Right renal pelvis (tissue), 4 donors: ENCODE measurements at regions not wholly inside any gene's neighbourhood (a gene's known extent, or its start where the extent isn't known, plus 50 kb on each side); places are given as distances from the start of the nearest gene placed in this dataset.

Source experiments
- DNase-seq, 4 donors: peaks; one replicate each; pipeline ENCODE4 v3.0.0-alpha.2; 2013; ENCODE audit warnings: low read depth in 4 of 4, low spot score in 3 of 4, missing footprints in 1 of 4

DNA sequence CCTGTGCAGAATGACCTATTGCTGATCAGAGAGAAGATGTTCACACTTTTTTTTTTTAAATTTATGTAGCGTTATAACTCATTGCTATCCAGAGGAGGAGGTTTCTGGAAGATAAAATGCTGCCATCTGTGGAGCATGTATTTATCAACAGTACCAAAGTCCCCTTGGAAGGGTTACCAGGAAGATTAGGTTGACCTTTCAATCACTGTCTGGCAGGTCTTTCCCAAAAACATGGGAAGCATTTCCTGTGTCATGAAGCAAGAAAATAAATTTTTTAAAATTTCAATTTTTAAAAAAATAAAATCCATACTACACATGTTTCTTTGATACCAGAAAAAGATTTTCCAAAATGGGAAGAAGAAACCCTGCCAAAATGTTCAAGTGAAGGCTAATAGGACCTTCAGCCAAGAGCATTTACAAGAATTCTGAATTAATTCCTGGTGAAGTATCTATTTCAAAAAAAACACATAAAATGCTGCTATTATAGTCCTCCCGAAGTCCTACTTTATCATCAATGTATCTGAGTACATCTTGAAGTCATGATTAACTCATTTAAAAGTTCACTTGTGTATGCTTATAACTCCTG, 143.9 kb upstream of the RND3 start:
- no peak for DNase-seq

DNA sequence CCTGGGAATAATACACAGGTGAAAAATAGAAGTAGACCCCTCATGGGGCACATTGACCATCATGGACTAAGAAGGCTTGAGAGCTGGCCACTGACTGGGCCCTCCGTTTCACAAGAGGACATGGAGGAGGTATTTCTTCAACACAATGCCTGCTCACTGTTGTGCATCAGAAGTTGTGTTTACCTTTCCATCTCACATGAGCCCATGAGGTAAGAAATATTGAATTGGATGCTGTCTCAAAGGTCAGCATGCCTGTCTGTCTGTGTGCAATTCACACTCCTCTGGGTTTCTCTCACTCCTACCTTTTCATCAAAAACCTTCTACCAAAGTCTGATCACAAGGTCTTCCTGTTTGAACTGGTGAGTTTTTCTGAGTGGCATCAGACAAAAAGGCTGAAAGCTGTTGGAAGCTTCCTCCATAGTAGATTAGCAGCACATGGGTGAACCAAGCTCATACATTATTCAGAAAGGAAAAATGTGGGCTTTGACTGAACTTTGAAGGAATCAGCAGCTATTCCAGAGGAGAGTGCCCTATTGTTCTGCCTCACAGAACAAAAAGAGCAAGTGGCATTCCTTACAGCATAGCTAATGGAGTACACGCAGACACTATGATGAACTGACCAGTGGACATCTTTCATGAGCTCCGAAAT, 143.2 kb upstream of the RND3 start:
- no peak for DNase-seq

DNA sequence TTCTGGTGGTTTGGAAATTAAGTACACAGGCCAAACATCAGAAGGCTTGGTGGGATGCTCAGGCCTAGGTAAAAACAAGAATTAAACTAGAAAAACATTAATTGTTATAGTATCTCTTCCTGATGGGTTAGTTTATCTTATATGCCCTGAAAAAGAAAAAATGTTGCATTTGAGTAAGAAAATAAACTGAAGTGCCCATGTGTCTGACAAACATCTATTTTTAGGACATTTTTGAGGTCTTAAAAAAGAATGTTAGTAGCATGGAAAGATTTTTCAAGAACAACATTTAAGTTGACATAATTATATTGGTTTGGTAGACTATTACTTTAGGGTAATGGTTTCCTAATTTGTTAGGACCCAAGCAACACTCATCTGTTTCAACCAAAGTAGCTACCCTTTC, 140.1 kb upstream of the RND3 start:
- DNase-seq: no peak

DNA sequence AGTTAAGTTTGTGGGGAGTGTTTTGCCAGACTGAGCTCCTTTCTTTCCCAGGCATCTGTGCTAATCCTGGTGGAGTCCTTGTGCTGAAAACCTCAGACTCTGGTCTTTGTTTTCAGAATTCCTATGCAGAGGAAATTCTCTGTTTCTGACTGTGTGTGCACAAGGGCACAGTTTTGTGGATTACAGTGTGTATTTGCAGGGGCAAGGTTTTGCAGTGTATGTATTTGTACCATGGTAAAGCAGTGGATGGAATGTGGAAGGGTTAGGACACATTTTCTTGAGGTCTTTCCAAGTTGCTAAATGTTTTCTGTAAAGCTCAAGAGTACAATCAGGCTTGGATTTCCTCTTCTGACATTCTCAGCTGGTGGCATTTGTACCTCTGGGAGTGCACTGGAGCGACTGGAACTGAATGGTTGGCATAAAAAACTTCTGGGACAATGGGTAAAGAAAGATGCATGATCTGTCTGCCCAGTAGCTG, 139.5 kb upstream of the RND3 start:
- DNase-seq: no peak

DNA sequence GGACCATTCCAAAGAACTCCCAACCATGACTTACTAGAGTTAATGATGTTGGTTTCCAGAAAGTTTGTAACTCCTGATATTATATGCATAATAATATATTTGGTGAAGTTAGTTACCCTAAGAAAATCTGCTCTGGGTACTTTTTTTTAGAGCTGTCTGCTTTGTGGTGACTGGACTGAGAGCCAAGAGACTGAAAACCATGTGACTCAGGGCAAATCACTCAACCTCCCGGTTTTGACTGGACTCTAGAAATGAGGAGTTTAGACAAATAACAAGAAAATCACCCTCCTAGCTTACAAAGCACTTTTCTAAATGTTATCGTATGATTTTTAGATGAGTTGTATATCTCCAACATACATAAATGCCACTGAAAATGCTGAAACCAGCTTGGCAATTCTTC, 138.3 kb upstream of the RND3 start:
- no peak for DNase-seq

DNA sequence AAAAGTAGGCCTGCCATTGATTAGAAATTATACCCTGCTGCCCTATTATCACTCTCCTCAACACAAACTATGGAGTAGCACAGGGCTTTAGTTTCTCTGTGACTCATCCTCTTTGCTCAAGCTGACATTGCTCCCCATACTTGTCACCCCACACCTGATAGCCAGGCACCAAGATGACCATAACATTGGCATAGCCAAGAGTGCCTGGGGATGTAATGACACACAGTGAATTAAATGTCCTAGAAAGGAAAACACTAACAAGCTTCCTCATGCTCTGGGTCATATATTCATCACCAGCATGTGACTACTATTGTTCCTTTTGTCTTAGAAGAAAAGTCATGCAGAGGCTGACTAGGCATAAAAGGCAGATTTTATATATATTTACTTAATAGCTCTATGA, 137.8 kb upstream of the RND3 start:
- no peak for DNase-seq

DNA sequence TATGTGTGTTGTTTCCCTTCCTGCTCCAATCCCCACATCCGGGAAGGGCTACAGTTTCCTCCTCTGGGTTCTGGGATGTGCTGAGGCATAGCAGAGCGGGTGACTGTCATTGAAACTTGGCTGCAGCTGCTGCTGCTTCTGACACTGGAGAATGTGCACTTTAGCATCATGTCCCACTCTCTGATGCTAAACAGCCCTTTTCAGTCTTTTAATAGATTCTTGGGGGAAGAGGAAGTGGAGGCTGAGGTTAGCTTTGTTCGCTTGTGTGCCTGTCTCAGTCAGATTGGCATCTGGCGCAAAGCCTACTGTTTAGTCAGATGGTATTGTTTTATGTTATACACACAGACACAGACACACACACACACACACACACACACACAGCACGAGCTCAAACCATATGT, 136.5 kb upstream of the RND3 start:
- DNase-seq: no peak

DNA sequence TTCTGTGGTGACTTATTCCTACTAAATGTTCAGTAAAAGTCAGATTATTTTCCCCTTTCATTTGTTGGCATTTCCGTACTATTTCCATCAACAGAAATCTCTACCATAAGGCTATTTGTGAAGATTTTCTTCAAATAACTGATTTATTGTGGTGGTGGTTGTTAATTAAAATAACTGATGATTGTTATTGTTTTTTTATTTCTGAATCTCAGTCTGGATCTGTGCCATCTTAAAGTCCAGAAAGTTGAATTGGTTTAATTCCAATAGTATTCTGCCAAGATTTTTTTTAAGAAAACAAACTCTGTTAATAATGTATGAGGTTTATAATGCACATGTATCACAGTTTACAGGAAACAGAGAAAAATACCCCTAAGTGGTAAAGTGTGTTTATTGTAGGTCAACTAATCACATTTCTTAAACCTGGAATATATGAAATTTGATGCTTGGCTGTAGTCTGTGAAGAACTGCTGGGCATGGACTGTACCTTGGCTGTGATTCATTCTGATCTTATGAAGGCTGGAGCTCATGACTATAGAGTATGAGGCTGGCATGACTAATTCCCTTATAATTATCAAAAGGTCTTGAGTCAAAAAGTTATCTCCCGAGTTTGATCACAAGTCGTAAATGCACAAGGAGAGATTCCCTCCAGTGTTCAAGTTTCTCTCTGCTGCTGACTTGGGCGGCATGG, 134.2 kb upstream of the RND3 start:
- DNase-seq: no peak

DNA sequence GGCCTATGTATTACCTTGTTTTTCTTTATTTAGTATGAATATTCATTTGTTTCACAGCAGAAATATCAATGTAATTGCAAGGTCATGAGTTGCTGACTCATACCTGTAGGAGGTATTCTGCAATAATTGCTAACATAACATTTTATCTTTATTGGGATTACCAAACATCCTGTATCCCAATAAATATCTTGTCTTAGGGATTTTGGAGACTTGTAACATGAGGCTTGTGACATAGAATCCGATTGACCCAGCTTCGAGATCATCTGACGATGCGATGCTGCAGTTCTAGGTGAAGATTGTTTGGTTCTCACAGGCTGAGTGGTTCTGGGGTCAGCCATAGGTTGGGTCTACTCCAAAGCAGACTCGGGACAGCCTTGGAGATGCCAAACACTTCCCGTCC, 133.4 kb upstream of the RND3 start:
- no peak for DNase-seq

DNA sequence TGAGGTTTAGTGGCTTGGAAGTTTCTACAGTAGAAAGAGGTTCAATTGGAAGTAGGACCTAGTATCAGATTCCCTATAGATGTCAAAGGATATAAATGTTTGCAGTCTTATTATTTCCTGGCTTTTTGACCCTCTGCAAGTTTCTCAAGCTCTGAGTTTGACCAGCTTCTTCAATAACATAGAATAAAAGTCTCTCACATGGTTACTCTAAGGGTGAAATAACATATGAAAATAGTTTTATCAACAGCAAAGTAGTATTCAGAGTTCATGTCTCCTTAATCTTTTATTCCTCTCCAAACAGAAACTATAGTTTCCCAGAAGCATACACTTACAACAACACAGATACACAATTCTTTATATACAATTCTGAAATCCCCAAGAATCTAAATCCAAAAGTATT, 132.9 kb upstream of the RND3 start:
- DNase-seq: no peak

DNA sequence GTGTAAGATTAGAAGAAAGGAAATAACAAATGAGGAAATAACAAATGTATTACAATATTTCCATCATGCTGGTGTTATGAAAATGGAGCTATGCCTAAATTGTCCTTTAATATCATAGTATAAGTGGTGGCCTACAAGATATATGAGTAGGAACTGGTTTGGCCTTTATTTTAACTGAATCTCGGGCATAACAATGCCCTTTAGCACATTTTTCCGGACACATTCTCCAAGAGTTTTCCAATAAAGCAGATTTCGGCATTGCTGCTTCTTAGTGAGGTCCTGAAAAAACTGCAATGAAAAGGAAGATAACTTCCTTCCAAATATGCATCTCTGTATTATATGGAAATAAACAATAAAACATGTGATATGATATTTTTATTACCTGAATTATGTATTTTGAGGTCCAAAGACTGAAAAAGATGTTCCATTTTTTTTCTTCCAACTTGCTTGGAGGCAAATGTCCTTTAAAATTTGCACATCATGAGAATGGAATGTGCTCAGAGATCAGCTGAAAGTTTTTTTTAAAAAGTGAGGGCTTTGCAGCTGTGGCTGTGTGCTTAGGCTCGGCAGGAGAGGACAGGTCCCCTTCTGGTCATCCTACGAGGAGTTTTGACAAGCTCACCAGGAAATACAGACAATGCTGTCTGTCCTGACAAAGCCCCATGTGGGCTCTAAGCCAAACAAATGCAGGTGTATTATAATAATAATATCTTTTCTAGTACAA, 132.3 kb upstream of the RND3 start:
- no peak for DNase-seq

DNA sequence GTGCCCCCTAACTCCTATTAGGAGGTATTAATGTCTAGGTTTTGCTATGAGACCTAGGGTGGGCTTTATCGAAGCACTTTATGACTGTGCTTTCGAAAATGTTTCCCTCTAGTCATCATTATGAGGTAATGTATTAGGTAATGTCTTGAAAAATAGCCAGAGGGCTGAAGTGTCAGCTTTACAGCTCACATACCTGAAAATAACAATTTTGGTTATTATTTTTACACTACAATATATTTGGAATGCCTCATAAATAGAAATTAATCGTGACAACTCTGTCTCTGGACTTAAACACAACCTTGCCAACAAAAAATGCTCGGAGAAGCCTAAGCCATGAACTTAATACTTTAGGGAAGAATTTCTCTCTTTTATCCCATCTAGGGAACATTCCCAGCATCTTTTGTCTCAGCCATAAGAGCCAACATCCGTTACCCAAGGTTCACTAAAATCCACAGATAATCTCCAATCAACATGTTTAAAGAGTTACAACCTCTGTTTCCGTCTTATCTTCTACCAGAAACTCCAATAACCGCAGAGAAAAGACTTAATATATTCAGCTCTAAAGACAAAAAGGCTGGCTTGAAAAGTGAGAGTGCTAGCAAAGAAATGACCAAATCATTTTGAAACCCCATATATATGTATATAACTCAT, 130.9 kb upstream of the RND3 start:
- no peak for DNase-seq

DNA sequence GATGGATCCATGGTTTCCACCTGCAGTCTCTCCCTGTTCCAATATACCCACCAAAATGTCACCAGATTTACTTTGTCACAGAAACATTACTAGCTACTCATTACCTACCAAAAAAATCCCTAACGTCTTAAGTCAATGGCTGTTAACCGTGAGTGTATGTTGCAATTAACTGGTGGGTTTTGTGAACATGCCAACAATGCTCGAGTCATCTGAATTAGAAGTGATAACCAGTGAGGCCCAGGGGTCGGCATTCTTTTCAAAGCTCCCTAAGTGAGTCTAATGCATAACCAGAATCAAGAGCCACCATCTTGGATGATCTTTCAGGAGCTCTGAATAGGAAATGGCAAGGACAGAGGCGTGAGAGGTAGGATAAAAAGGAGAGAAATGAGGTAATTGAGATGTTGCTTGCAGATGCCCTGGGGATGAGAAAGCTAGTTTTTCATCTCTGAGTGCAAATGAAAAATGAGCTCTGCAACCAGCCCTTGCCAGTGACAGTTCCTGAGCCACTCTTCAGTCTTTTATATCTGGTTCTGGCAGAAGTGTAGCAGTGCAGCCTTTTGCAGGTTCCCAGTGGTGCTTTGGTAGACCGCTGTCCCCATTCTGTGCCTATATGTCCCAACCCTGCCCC, 130.0 kb upstream of the RND3 start:
- no peak for DNase-seq

DNA sequence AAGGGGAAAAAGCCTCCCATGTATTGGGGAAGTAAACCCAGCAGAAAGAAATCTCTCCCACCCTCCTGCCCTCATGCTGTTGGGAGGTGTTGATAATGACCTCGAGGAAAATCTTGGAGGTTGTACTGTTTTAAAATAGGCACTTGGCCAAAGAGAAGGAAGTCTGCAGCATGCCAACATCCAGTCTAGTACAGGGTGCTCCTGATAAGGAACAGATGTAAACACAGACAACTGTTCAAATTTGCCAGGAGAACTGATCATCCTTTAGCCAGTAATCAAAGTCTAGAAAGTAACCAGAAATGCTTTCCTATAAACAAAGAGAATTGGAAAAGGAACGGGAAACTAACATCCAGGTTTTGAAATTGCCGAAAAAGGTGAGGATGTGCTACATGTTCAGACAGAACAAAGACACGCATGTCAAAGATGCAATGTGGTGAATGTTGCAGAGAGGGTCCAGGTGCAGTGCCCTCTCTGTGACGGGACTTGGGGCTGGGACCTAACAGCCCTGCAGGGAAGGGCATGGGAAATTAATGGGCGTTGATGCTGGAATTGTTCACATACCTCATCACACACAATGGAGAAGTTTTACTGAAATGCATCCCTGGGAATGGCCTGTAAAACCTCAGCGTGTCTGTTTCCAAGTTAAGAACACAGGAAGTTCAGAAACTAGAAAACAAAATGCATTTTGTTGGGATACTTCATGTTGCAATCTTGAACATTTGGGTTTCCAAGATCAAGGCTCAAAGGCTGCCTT, 125.7 kb upstream of the RND3 start:
- DNase-seq: no peak

DNA sequence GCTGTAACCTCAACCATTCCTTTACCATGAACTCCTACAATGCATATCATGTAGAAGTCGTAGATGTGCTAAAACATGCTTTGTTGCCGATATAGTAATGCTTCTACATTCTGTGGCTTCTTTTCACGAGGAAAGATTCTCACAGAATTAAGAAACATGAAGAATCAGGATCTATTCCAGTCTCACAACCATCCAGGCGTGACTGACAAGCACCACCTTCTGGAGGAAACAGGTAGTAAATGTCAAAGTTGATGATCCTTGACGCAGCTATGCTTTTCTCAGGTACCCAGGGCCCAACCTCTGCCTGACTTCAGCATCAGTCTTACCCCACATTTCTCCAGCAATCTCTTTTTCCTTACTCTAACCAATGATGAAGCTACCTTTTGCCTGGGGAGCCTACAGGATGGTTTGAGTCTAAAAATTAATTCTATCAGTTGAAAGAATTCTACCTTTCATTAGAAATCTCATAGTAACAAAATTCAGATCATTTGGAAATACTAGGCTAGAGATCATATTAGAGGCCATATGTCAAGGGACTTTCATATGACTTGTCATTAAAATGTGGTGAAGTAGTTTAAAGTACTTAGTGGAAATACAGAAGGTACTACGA, 123.3 kb upstream of the RND3 start:
- no peak for DNase-seq

DNA sequence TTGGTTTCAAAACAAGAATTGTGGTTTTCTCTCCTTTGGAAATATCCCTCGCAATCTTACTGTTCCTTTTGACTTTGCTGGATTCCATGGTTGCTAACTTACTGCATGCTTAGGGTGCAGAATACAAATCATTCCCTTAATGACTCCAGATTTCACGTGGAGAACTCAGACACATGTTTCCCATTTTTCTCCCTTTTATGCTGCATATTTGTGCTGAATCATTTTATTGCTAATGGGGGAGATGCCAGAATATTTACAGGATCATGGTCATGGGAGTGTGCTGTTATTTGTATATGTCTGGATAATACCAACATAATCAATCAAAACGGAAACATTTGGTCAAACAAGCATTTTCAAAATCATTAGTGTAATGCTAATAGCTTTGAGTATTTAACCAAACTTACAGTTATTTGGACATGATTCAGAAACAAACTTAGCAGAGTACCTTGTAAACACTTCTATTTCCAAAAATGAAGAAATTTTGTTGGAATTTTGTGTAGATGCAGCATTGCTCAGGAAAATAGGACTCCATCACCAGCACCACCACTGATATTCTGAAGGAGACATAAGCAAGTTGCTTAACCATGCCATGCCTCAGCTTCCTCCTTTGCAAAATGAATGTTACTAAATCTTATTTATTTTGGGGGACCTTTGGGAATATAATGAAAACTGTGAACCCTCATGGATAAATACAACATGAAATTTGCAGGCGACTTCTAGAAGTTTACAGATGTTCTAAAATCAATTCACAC, 122.5 kb upstream of the RND3 start:
- no peak for DNase-seq

DNA sequence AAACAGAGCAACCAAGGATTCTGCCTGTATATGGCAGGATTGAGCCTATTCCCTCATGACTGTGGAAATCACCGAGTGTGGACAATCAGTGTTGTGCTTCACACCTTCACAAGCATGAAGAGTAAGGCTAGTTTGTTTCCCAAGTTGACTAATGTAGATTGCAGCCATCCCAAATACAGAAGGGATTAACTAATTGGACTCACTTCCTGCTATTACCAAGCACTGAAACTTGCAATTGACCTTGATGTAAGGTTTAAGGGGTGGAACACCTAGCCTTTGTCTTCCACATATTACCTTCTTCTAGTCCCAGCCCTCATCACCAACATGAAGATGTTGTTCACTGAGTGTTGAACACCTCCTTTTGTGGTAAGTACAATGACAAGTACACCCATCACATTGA, 120.9 kb upstream of the RND3 start:
- no peak for DNase-seq

DNA sequence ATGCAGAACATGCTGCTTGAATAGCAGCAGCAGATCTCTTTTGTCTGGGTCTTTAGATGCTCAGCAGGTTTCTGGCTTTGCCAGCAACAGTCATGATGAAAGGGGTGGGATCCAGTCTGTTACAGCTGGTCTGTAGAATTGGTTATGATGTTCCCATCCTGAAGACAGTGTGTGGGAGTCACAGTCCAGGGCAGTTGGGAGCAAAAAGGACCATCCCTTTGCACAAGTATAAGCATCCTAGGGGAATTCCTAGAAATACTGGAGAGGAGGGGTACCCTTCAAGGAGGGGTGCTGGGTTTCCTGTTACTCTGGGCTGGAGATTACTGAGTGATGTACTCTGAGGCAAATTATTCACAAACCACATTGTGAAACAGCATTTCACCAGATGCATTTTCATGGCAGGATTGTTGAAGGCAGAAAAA, 119.9 kb upstream of the RND3 start:
- DNase-seq: no peak
